GM23248 (cell line): ENCODE measurements at regions not wholly inside any gene's neighbourhood (a gene's known extent, or its start where the extent isn't known, plus 50 kb on each side); places are given as distances from the start of the nearest gene placed in this dataset.
"Not testable (repeated sequence)": the region's sequence is repeated elsewhere in the genome, so short reads cannot be mapped to it uniquely, and the experiment has no call there.

ENCODE experiments used
- DNase-seq: peaks from one replicate; pipeline ENCODE4 v3.0.0-alpha.2; 2015
- H2AFZ ChIP-seq: fragments of 200-600 bp; sonication (generic); 2 replicates; pipeline ENCODE4 v1.6.1; 2016; ENCODE audit warnings: antibody characterized with exemption
- H3F3A ChIP-seq: fragments of 200-600 bp; sonication (generic); 2 replicates; pipeline ENCODE4 v1.6.1; 2016; ENCODE audit warnings: mild to moderate bottlenecking, antibody characterized with exemption, mixed run types; ENCODE audit not compliant: insufficient read depth
- H3K27ac ChIP-seq: fragments of 200-600 bp; sonication (generic); 2 replicates; pipeline ENCODE4 v1.5.1; 2016; ENCODE audit warnings: mild to moderate bottlenecking
- H3K27me3 ChIP-seq: fragments of 200-600 bp; sonication (generic); replicated peaks from 2 replicates; pipeline ENCODE4 v1.6.1; 2016; ENCODE audit warnings: mild to moderate bottlenecking; ENCODE audit not compliant: insufficient read depth
- H3K36me3 ChIP-seq: fragments of 200-600 bp; sonication (generic); 2 replicates; pipeline ENCODE4 v1.6.1; 2016; ENCODE audit warnings: low read depth, mild to moderate bottlenecking
- H3K4me1 ChIP-seq: fragments of 200-600 bp; sonication (generic); 2 replicates; pipeline ENCODE4 v1.6.1; 2016; ENCODE audit warnings: mild to moderate bottlenecking; ENCODE audit not compliant: insufficient read depth
- H3K4me2 ChIP-seq: fragments of 200-600 bp; sonication (generic); one replicate; pipeline ENCODE4 v1.6.1; 2016; ENCODE audit warnings: mild to moderate bottlenecking; ENCODE audit not compliant: unreplicated experiment
- H3K4me3 ChIP-seq: fragments of 200-600 bp; sonication (generic); 2 replicates; pipeline ENCODE4 v1.5.1; 2016; ENCODE audit warnings: mild to moderate bottlenecking
- H3K79me2 ChIP-seq: fragments of 200-600 bp; sonication (generic); 2 replicates; pipeline ENCODE4 v1.6.1; 2016; ENCODE audit warnings: mild to moderate bottlenecking; ENCODE audit not compliant: insufficient read depth
- H3K9ac ChIP-seq: fragments of 200-600 bp; sonication (generic); 2 replicates; pipeline ENCODE4 v1.6.1; 2016; ENCODE audit warnings: mild to moderate bottlenecking
- H3K9me2 ChIP-seq: fragments of 200-600 bp; sonication (generic); 2 replicates; pipeline ENCODE4 v1.6.1; 2016; ENCODE audit warnings: mixed run types, mild to moderate bottlenecking, moderate library complexity; ENCODE audit not compliant: insufficient read depth
- H3K9me3 ChIP-seq: fragments of 200-600 bp; sonication (generic); one replicate; pipeline ENCODE4 v1.6.1; 2017; ENCODE audit warnings: low read depth
- H4K20me1 ChIP-seq: fragments of 200-600 bp; sonication (generic); 2 replicates; pipeline ENCODE4 v1.6.0; 2016; ENCODE audit not compliant: insufficient read depth
- EZH2 ChIP-seq: fragments of 200-600 bp; sonication (generic); IDR thresholded peaks from 2 replicates; pipeline ENCODE4 v1.6.1; 2018; ENCODE audit warnings: antibody characterized with exemption, mild to moderate bottlenecking; ENCODE audit not compliant: insufficient read depth, poor library complexity, severe bottlenecking
- EZH2phosphoT487 ChIP-seq: fragments of 200-600 bp; sonication (generic); IDR thresholded peaks from 2 replicates; pipeline ENCODE4 v1.6.1; 2018; ENCODE audit warnings: antibody characterized with exemption, moderate library complexity, mild to moderate bottlenecking, low read depth; ENCODE audit not compliant: insufficient read depth
- WGBS, 2 experiments: methylation state at CpG; one replicate each; pipeline ENCODE4 v1.1.6; 2015 to 2017; ENCODE audit warnings: low lambda C conversion rate in 2 of 2, low coverage in 1 of 2; ENCODE audit errors: missing lambda C conversion rate in 2 of 2; 5-methylcytosine and 5-hydroxymethylcytosine counted together
- in situ Hi-C: fragments of 300-500 bp; cut with MboI; formaldehyde crosslinking; loops from 2 replicates; pipeline ENCODE4 v1.15.0; 2020

DNA sequence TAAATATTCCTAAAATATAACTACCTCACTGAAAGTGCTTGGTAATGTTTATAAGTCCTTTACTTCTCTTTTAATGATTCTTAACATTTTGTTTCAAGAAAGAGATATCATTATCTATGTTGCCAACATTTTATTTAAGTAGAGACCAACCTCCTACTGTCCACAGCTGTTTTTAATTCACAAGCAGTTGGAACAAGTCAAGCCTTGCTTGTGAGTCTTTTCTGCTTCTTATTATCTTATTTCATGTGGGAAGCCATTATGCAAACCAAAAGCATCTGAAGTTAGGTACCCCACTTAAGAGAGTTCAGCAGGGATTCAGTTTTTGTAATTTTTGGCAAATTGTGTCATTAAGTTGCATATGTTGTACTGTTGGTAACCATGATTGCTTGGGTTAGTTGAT lies 1714.5 kb downstream of the GRIK2 start:
- H3K9me2 ChIP-seq: no peaks in the 10 kb centered on the region
- DNase-seq: no peak
- no peaks in the 10 kb centered on the region for H3K27me3 ChIP-seq
- no peaks in the 10 kb centered on the region for H3K4me1 ChIP-seq
- no peak overlapping the region for H3K27ac ChIP-seq
- no peak overlapping the region for H3K9ac ChIP-seq
- no peaks in the 10 kb centered on the region for H3K36me3 ChIP-seq
- no peaks in the 10 kb centered on the region for H4K20me1 ChIP-seq
- no peak overlapping the region for H3K4me2 ChIP-seq
- no peaks in the 10 kb centered on the region for H3F3A ChIP-seq
- H3K4me3 ChIP-seq: no peak overlapping the region
- no peak overlapping the region for H2AFZ ChIP-seq
- H3K9me3 ChIP-seq: no peaks in the 10 kb centered on the region
- no peak for TF ChIP-seq EZH2
- TF ChIP-seq EZH2phosphoT487: no peak
- in situ Hi-C loops: no loop called here
- no peaks in the 10 kb centered on the region for H3K79me2 ChIP-seq

DNA sequence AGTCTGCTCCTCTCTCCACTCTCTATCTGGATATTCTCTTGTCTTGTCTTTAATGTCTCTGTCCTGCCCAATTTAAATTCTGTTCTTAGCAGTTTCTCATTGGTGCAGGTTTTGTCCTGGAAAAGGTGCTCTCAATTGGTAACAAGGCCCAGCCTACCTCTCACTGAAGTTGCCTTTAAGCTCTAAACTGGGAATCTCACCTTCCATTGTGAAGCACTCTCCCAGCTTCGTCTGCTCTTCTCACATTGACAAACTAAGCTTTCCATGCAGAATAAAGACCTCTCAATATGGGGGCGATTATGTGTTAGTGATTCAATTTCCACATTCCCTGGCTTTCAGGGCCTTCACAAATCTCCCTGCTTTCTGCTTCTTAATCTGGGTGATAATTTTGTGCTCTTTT lies 1712.2 kb downstream of the GRIK2 start:
- no peaks in the 10 kb centered on the region for H3K27me3 ChIP-seq
- 12 to 28% methylated on average over 2 of the region's 2 CpGs for WGBS, 2 experiments
- H3F3A ChIP-seq: no peaks in the 10 kb centered on the region
- no peaks in the 10 kb centered on the region for H3K9me2 ChIP-seq
- no peak overlapping the region for H3K9ac ChIP-seq
- DNase-seq: no peak
- no peaks in the 10 kb centered on the region for H4K20me1 ChIP-seq
- no peaks in the 10 kb centered on the region for H3K9me3 ChIP-seq
- no peak overlapping the region for H3K4me3 ChIP-seq
- no peaks in the 10 kb centered on the region for H3K79me2 ChIP-seq
- no peak overlapping the region for H2AFZ ChIP-seq
- no peak overlapping the region for H3K27ac ChIP-seq
- in situ Hi-C loops: no loop called here
- no peak for TF ChIP-seq EZH2
- TF ChIP-seq EZH2phosphoT487: no peak
- H3K4me1 ChIP-seq: no peaks in the 10 kb centered on the region
- H3K36me3 ChIP-seq: no peaks in the 10 kb centered on the region
- no peak overlapping the region for H3K4me2 ChIP-seq

DNA sequence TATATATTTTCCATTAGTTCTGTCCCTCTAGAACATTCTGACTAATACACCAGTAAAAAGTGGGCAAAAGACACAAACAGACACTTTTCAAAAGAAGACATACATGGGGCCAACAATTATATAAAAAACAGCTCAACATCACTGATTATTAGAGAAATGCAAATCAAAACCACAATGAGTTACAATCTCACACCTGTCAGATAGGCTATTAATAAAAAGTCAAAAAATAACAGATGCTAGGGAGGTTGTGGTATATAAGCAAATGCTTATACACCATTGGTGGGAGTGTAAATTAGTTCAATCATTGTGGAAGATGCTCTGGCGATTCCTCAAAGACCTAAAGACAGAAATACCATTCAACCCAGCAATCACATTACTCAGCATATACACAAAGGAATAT lies 1707.8 kb downstream of the GRIK2 start:
- Histone ChIP-seq H2AFZ (no peak overlapping the region), H3K9me2 (no peaks in the 10 kb centered on the region), H3K36me3 (no peaks in the 10 kb centered on the region), H3K4me2 (no peak overlapping the region), H4K20me1 (no peaks in the 10 kb centered on the region), H3K9me3 (no peaks in the 10 kb centered on the region), H3K9ac (no peak overlapping the region), H3K27ac (no peak overlapping the region), H3K27me3 (no peaks in the 10 kb centered on the region), H3K4me1 (no peaks in the 10 kb centered on the region), H3F3A (no peaks in the 10 kb centered on the region), H3K79me2 (no peaks in the 10 kb centered on the region), H3K4me3 (no peak overlapping the region)
- TF ChIP-seq EZH2 (no peak), EZH2phosphoT487 (no peak)
- no peak for DNase-seq
- 19 to 41% methylated on average over 1 of the region's 1 CpG for WGBS, 2 experiments
- in situ Hi-C loops: no loop called here

DNA sequence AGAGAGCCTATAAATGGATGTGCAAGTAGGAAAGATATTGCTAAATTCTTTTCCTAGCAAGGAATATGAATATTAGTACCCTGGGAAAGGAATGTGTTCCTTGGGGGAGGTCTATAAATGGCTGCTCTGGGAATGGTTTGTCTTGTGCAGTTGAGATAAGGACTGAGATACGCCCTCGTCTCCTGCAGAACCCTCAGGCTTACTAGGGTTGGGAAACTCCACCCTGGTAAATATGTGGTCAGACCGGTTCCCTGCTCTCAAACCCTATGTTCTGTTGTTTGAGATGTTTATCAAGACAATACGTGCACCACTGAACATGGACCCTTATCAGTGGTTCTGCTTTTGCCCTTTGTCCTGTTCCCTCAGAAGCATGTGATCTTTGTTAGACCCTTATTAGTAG lies 1698.9 kb downstream of the GRIK2 start:
- H3K9ac ChIP-seq, H3K36me3 ChIP-seq, H3K4me2 ChIP-seq, H3K79me2 ChIP-seq, H3K27me3 ChIP-seq, in situ Hi-C loops, DNase-seq, H3F3A ChIP-seq, H3K9me3 ChIP-seq, H3K27ac ChIP-seq, H4K20me1 ChIP-seq, H3K9me2 ChIP-seq, H3K4me3 ChIP-seq, H3K4me1 ChIP-seq, H2AFZ ChIP-seq: not testable (repeated sequence)
- 43 to 46% methylated on average over 4 of the region's 4 CpGs for WGBS, 2 experiments

DNA sequence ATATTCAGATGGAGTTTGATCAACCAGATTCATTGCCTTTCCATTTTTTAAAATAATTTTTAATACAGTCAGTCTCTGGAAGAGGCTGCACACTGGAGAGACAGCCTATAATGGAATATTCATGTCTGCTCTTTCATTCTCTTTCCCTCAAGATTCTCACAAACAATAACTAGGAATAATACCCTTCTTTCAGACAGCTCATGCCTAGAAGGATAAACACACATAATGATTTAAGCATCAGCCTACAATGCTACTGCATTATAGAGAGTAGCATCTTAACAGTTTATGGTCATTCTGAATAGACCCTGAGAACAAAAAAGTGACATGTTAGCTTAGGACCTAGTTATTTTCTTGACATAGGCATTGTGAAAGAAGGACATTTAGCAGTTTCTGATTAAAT lies 1692.3 kb downstream of the GRIK2 start:
- no peaks in the 10 kb centered on the region for H3K9me2 ChIP-seq
- no peaks in the 10 kb centered on the region for H3K27me3 ChIP-seq
- H3K4me3 ChIP-seq: no peak overlapping the region
- no peak for DNase-seq
- no peak overlapping the region for H3K27ac ChIP-seq
- no peaks in the 10 kb centered on the region for H3K36me3 ChIP-seq
- H3K4me2 ChIP-seq: no peak overlapping the region
- H4K20me1 ChIP-seq: no peaks in the 10 kb centered on the region
- H3K9me3 ChIP-seq: no peaks in the 10 kb centered on the region
- no peak overlapping the region for H3K9ac ChIP-seq
- no peak overlapping the region for H2AFZ ChIP-seq
- no peaks in the 10 kb centered on the region for H3K4me1 ChIP-seq
- TF ChIP-seq EZH2phosphoT487 (no peak), EZH2 (no peak)
- in situ Hi-C loops: no loop called here
- no peaks in the 10 kb centered on the region for H3K79me2 ChIP-seq
- H3F3A ChIP-seq: no peaks in the 10 kb centered on the region
